Loucy (cell line): ENCODE measurements at regions not wholly inside any gene's neighbourhood (a gene's known extent, or its start where the extent isn't known, plus 50 kb on each side); places are given as distances from the start of the nearest gene placed in this dataset.

ENCODE experiments used
- EZH2phosphoT487 ChIP-seq: fragments of 200-600 bp; IDR thresholded peaks from 2 replicates; pipeline ENCODE4 v1.6.1; 2018; ENCODE audit warnings: antibody characterized with exemption, mild to moderate bottlenecking, moderate library complexity, borderline replicate concordance
- TF ChIP-seq, protein P1 (sequence below): fragments of 200-600 bp; sonication (generic); conservative IDR thresholded peaks from 2 replicates; pipeline ENCODE4 v1.5.1; 2014; ENCODE audit warnings: mild to moderate bottlenecking, antibody characterized with exemption, low read length

DNA sequence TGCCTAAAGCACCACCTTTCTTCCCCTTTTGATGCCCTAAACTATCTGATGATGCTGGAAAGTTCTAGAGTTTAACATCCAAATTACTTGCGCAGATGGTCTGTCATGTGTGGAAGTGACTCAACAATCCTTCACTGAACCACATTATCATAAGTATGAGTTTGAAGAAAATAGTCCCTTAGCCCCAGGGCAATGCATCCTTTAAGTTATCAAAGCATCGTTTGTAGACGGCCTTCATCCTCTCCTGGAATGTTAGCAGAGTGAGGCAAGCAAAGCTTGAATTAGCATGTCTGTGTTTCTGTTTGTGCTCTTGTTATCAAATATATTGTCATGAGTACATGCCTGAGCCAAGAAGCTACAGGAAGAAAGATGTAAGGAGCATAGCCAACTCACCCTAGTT lies 570.9 kb downstream of the MID1IP1 start:
- TF ChIP-seq, protein P1, sequence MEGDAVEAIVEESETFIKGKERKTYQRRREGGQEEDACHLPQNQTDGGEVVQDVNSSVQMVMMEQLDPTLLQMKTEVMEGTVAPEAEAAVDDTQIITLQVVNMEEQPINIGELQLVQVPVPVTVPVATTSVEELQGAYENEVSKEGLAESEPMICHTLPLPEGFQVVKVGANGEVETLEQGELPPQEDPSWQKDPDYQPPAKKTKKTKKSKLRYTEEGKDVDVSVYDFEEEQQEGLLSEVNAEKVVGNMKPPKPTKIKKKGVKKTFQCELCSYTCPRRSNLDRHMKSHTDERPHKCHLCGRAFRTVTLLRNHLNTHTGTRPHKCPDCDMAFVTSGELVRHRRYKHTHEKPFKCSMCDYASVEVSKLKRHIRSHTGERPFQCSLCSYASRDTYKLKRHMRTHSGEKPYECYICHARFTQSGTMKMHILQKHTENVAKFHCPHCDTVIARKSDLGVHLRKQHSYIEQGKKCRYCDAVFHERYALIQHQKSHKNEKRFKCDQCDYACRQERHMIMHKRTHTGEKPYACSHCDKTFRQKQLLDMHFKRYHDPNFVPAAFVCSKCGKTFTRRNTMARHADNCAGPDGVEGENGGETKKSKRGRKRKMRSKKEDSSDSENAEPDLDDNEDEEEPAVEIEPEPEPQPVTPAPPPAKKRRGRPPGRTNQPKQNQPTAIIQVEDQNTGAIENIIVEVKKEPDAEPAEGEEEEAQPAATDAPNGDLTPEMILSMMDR = no peak
- no peak for TF ChIP-seq EZH2phosphoT487
